Kasumi-1 (cell line): ENCODE measurements at regions not wholly inside any gene's neighbourhood (a gene's known extent, or its start where the extent isn't known, plus 50 kb on each side); places are given as distances from the start of the nearest gene placed in this dataset.
"Not testable (repeated sequence)": the region's sequence is repeated elsewhere in the genome, so short reads cannot be mapped to it uniquely, and the experiment has no call there.

Experiments
- DNase-seq, 2 experiments: peaks; one replicate each; lab custom pipeline; 2025; lab: John Stamatoyannopoulos, UW

DNA sequence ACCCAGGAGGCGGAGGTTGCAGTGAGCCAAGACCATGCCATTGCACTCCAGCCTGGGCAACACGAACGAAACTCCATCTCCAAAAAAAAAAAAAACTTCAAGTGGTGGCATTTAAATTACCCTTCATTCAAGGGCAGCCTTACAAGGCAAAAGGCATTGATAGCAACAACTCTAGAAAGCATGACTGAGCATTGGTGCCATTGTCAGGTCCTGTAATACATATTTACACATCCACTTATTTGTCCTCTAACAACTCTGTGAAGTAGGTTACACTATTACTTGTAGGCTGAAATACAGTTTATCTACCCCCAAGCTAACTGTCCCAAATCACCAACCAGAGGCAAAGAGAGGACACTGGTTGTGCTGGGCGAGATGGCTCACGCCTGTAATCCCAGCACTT is 52.7 kb upstream of the LARP1 start:
- no peak for DNase-seq

DNA sequence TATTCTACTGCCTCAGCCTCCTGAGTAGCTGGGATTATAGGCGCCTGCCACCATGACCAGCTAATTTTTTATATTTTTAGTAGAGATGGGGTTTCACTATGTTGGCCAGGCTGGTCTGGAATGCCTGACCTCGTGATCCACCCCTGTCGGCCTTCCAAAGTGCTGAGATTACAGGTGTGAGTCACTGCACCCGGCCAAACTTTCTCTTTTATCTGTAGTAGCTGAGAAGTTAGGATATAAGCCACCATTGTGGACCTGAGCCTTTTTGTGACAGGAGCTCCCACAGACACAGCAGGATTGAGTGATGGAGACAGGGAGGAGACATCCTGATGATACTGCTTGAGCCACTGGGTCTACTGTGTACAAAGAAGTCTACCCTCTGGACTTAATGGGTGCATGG is 53.5 kb upstream of the LARP1 start:
- not testable (repeated sequence) for DNase-seq

DNA sequence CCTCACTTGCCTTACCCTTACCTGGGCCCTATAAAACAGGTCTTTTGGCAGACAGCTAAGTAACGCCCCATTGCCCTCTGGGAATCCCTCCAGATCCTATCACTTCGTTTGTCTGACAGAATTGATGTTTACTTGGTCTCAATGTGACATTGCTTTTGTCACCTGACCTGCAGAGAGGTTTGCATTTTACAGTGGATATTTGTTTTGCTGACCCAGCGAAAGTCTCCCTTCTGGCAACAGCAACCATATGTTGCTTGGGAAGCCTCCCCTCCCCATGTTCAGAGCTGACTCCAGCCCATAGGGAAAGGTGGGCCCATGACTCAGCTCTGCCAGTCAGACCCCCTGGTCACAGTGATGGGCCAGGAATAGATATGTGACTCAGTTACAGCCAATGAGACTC is 54.0 kb upstream of the LARP1 start:
- no peak for DNase-seq

DNA sequence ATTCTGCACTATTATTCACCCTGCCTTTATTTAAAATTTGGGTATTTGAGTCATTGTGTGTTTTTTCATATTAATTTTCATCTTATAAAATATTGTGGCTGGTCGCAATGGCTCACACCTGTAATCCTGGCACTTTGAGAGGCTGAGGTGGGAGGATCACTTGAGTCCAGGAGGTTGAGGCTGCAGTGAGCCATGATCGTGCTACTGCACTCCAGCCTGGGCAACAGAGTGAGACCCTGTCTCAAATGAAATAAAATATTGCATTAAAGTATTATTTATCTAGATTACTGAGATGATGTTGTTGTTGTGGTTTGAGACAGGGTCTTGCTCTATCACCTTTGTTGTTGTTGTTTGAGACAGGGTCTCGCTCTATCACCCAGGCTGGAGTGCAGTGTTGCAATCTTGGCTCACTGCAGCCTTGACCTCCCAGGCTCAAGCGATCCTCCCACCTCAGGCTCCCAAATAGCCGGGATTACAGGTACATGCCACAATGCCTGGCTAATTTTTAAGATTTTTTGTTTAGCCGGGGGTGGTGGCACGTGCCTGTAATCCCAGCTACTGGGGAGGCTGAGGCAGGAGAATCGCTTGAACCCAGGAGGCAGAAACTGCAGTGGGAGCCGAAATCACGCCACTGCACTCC is 54.8 kb upstream of the LARP1 start:
- not testable (repeated sequence) for DNase-seq

DNA sequence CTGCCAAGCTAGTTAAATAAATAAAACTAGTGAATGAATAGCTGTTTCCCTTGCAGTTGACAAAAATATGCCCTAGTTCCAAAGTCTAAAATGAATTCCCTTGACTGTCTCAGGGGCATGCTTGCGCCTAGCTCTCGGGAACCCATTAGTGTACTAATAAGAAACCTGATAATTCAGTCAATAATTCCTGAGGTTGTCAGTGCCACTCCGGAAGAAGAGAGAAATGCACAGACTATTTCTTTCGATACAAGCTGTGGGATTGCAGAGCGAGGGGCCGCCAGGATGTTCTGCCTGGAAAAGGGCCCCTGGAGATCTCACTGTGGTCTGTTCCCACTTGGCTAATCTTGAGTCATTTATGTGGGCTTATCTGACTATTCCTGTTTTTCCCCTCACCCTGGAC is 56.4 kb upstream of the LARP1 start:
- DNase-seq: no peak

DNA sequence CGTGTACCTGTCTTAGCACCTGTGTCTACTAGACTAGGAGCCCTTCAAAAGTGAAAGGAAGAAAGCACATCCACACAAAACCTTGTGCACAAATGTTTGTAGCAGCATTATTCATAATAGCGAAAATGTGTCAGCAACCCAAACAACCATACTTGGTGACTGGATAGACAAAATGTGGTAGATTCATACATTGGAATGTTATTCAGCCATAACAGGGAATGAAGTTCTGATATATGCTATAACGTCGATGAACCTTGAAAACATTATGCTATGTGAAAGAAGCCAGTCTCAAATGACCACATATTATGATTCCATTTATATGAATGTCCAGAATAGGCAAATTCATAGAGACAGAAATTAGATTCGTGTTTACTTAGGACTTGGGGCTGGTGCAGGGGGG is 57.8 kb upstream of the LARP1 start:
- no peak for DNase-seq

DNA sequence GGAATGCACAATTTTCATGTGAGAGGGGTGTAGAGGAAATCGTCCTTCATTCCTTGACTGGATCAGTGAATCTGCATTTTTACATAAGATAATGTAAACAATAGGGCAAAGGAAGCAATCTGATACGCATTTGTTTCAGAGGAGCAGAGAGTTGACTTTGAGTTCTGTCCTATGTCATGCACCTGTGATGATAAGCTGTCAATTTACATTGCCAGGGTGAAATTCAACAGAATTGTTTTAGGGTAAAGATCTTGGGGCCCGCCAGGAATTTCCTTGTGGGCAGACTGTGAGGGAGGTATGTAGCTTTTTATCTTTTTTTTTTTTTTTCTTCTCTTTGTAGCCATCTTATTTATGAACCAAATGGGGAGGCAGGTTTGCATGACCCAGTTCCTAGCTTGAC is 58.3 kb upstream of the LARP1 start:
- no peak for DNase-seq

DNA sequence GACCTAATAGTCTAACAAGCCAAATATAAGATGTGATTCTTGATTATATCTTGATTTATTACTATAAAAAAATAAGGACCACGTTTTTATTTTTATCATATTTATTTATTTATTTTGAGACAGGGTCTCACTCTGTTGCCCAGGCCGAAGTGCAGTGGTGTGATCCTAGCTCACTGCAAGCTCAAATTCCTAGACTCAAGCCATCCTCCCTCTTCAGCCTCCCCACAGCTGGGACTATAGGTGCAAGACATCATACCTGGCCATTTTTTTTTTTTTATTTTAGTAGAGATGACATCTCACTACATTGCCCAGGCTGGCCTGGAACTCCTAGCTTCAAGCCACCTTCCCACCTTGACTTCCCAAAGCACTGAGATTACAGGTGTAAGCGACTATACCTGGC is 61.0 kb upstream of the LARP1 start:
- DNase-seq: no peak

DNA sequence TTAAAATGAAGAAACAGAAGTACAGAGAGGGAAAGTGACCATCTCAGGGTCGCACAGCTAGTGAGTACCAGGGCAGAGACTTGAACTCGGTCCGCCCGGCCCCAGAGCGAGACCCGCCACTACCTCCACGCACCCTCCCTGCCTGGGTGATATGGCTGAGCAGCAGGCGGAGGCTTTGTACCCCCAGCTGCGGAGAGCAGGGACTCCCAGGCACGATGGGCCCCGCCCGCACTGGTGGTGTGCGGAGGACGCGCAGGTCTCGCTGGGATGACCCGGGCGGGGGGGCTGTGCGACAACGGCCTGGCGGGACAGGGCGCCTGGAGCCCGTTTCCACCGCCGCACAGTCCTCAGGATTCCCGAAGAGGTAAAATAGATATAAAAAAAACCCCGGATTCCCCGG is 64.7 kb upstream of the LARP1 start:
- DNase-seq: no peak

DNA sequence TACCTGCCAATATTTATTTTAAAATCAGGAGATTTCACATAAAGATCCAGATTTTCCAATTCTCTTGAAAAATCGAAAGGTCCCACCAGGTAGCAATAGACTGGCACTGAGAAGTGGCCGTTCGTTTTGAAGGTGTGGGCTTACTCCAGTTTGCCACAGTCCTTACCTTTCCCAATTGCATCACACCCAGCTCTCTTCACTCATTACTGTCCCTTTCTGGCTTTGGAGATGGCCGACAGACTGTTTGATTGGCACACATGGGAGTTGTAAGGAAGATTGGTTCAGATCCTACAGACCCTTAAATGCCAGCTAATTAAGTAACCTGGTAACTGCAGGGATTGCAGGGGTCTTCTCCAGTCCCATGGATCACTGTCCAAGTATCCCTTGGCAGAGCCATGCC is 68.7 kb upstream of the LARP1 start:
- DNase-seq: no peak

DNA sequence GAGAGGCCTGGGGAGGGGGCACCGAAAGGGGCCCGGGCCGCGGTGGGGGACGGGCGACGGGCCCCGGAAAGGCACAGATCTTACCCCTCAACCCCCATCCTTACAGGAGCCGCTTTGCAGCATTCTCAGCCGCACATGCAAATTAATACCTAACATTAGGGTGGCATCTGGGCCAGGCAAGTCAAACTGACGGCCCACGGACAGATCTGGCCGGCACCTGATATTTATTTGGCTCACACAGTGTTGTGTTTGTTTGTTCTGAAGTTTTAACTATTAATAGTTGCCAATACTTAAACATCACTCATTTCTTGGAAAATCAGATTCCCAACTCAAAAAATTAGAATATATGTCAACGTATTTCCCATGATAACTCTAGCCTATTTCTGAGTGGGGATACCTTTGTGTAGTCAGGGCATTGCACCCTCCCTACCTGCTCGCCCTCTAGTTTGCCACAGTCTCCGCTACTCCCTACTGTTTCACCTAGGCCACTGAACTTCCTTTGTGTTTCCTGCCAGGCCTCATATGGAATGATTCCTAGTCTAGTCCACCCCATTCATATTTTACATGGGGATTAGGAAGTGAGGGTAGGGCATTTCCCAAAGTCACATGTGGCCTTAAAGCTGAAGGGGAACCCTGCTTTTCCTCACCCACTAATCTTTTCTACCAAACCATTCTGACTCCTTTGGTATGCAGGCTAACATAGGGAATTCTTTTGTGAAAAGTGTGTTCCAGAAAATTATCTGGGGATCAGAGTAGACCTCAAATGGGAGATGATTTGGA is 71.9 kb upstream of the LARP1 start:
- DNase-seq: no peak

DNA sequence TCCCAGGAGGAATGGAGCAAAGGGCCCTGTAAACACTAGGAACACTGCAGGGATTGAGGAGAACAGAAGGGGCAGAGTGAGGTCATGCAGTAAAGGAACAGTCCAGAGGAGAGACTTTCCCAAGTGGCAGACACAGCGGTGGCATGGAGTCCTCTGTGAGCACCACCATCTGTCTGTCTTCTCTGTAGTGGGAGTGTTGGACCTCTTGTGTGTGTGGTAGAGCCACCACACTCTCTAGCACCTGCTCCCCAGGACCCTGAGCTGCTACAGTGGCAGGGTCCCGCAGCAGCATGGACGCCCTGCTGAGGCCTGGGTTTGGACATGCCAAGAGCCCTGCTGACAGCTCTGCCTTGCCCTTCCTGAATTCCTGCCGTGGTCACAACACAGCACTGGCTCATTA is 75.7 kb upstream of the LARP1 start:
- DNase-seq: no peak

DNA sequence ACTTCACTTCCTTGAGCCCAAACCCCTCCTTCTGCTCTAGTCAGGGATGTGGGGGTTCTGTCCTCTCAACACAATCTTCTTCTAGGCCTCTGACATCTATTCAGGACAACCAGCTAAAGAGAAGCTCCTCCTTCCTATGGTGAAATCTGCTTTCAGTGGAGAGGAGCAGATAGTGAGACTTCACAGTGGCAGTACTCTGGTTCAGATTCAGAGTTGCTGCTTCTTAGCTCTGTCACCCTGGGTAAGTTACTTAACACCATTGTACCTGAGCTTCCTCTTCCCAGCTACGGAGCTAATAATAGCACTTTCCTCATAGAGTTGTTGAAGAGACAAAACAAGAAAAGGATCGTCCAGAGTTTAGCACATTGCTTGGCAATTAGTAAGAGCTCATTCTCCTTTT is 77.3 kb upstream of the LARP1 start:
- DNase-seq: no peak

DNA sequence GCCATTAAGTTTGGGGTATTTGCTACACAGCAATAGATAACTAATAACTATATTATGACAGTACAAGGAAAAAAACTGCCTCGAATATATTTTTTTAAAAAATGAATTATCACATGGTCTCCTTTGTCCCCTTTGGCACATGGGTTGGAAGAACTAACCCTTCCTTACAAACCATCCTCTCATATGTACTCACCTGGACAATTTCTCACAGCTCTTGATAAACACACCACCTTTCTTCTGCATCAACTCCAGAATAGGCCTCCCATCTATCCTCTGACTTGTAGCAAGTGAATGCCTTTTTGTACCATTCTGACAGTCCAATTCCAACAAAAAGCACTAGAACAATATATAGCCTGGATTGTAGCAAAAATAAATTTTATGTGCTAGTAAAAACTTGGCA is 78.7 kb upstream of the LARP1 start:
- DNase-seq: no peak

DNA sequence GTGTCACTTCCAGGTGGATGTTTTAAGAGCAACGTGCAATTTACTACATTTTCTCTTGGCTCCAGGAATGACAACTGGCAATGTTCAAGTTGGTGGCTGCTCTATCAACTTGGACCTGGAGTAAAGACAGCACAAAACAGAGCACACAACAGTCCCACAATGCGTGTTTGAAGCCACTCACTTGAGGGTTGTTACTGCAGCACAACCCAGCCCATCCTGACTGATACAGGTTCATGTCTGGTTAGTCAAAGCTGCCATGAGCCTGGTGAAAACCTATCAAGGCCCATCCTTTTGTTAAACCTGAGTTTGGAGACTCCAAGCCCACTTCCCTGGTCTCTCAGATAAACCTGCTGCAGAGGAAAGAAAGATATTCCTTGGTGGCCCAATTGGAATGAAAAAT is 81.1 kb upstream of the LARP1 start:
- DNase-seq: no peak

DNA sequence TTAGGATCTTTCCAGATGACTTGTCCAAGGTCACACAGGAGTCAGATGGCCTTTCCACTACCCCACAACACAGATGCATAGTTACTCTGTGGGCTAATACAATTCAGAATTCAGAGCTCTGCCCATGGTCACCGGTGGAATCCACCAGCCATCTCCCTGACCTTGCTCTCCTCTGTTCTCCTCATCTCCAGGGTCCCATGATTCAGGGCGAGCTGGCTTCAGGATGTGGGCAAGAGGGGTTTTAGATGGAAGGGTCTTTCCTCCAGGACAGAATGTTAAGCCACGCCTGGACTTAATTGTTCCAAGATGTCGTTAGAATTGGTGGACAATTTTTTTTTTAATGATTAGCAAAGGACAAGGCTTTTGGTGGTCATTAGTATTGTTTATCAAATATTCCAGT is 81.7 kb upstream of the LARP1 start:
- no peak for DNase-seq

DNA sequence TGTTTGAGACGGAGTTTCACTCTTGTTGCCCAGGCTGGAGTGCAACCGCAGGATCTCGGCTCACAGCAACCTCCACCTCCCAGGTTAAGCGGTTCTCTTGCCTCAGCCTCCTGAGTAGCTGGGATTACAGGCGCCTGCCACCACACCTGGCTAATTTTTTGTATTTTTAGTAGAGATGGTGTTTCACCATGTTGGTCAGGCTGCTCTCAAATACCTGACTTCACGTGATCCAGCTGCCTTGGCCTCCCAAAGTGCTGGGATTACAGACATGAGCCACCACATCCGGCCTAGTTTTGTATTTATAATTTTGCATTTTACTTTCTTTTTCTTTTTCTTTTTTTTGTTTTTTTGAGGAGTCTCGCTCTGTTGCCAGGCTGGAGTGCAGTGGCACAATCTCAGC is 85.3 kb upstream of the LARP1 start:
- not testable (repeated sequence) for DNase-seq

DNA sequence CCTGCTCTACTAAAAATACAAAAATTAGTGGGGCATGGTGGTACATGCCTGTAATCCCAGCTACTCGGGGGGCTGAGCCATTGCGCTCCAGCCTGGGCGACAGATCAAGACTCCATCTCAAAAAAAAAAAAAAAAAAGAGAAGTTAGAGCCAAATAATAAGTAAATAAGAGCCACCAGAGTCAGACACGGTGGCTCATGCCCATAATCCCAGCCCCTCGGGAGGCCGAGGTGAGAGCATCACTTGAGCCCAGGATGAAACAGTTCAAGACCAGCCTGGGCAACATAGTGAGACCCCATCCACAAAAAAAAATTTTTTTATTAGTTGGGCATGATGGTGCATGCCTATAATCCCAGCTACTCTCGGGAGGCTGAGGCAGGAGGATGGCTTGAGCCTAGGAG is 85.8 kb upstream of the LARP1 start:
- DNase-seq: no peak

DNA sequence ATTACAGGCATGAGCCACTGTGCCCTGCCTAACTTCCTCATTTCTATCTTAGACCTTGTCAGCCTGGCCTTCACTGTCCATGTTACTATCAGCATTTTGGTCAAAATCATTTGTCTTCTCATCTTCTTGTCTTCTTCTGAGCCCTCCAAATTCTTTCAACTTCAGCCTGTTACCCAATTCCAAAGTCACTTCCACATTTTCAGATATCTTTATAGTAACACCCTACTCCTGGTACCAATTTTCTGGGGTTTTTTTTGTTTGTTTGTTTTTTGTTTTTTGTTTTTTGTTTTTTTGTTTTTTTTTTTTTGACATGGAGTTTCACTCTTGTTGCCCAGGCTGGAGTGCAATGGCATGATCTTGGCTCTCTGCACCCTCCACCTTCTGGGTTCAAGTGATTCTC is 90.3 kb upstream of the LARP1 start:
- DNase-seq: no peak

DNA sequence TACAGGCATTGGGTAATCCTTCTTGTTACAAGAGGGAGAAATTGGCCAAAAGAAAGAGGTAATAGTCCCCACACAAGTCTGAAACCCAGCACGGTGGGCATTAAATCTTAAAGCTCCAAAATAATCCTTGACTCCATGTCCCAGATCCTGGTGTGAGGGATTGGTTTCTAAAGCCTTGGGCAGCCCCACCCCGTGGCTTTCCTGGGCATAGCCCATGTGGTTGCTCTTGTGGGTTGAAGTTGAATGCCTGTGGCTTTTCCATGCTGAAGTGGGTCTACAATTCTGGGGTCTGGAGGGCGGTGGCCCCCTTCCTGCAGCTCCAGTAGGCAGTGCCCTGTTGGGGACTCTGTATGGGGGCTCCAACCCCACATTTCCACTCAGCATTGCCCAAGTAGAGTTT is 91.8 kb upstream of the LARP1 start:
- no peak for DNase-seq

DNA sequence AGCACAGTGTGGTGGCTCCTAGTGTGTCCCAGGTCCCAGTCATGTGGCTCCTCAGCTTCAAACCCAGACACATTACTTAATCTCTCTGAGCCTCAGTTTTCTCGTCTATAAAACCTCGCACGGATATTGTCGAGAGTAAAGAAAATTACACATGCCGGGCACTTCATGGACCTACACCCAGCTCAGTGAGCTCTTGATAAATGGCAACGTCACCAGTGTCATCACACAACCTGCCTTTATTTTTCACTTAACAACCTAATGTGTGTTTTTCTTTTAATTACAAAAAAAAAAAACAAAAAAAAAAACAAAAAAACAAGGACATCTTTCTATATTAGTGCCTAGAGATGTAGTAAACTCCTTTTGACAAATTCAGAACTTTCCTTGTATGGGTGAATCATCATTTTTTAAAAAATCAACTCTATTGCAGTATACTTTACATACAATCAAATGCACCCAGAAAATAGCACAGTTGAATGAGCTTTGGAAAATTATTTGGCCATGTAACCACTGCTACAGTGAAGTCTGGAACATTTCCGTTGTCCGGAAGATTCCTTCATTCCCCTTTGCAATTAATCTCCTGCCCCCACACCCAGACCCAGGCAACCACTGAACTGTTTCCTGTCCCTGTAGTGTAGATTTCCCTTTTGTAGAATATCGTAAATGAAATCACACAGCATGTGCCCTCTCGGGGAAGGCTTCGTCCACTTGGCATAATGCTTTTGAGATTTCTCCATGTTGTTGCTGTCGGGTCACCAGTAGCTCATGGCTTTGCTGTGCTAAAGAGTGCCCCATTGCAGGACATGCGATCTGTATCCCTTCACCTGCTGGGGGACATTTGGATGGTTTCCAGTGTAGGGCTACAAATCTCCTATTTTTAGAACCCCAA is 100.4 kb upstream of the LARP1 start:
- peak; percentile 47 to 63 for DNase-seq

DNA sequence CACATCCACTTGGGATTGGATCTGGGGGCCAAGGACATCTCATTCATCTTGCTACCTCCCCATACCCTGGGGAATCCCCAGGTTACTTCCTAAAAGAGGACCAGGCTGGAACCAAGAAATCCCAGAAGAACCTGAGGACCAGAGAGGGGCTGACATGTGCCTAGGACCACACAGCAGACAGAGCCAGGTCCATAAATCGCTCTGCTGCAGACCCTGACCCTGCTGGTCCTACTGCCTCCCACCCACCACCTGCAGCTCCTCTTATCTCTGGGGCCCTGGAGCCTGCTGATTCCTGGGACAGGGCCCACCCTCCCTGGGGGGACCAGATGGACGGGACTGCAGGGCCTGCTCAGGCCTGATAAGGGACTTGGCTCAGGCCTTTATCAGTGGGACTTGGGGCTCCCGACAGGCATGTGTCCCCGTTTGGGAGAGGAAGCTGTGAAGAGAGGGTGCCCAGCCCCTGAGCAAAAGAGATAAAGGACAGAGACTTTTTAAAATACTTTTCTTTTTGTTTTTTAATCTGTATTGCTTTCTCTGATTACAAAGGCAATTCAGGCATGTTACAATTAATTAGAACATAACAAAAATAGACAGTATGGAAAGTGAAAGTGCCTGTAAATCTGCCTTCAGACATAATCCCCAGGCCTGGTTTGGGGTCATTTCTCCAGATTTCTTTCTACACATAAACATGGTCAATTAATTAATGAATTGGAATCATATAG is 101.3 kb upstream of the LARP1 start:
- DNase-seq: no peak
